NCI-H446 (cell line): ENCODE measurements at regions not wholly inside any gene's neighbourhood (a gene's known extent, or its start where the extent isn't known, plus 50 kb on each side); places are given as distances from the start of the nearest gene placed in this dataset.
"Not testable (repeated sequence)": the region's sequence is repeated elsewhere in the genome, so short reads cannot be mapped to it uniquely, and the experiment has no call there.

Source experiments
- DNase-seq, 2 experiments: peaks; one replicate each; lab custom pipeline; 2025; lab: John Stamatoyannopoulos, UW

GRCh38 chr11:34830648-34831047, 85.5 kb downstream of the APIP start:
- DNase-seq, result peak in 1 of 2 experiments; percentile 70

- DNase-seq, result no peak
Observed at GRCh38 chr11:34830035-34830434, 86.1 kb downstream of the APIP start.

- DNase-seq, result no peak
Observed at GRCh38 chr11:34827228-34827627, 89.0 kb downstream of the APIP start.

- no peak for DNase-seq
Observed at GRCh38 chr11:34826384-34826726, 89.8 kb downstream of the APIP start.

GRCh38 chr11:34825670-34826383, 90.4 kb downstream of the APIP start:
- no peak for DNase-seq

GRCh38 chr11:34825315-34825669, 90.9 kb downstream of the APIP start:
- no peak for DNase-seq

GRCh38 chr11:34824425-34824824, 91.8 kb downstream of the APIP start:
- no peak for DNase-seq

- DNase-seq, result no peak
Observed at GRCh38 chr11:34823639-34824038, 92.5 kb downstream of the APIP start.

GRCh38 chr11:34823197-34823596, 93.0 kb downstream of the APIP start:
- DNase-seq, result peak; percentile 21 to 62

GRCh38 chr11:34819740-34820482, 96.3 kb downstream of the APIP start:
- DNase-seq, result no peak

- not testable (repeated sequence) for DNase-seq
Observed at GRCh38 chr11:34817812-34818211, 98.4 kb downstream of the APIP start.

- DNase-seq, result no peak
Observed at GRCh38 chr11:34816698-34817213, 99.4 kb downstream of the APIP start.

- no peak for DNase-seq
Observed at GRCh38 chr11:34812905-34813576, 103.1 kb downstream of the APIP start.

- DNase-seq, result no peak
Observed at GRCh38 chr11:34811858-34812257, 104.3 kb downstream of the APIP start.

GRCh38 chr11:34810107-34810562, 106.0 kb downstream of the APIP start:
- no peak for DNase-seq

- DNase-seq, result no peak
Observed at GRCh38 chr11:34809191-34810106, 106.7 kb downstream of the APIP start.

- DNase-seq, result no peak
Observed at GRCh38 chr11:34806875-34807274, 109.3 kb downstream of the APIP start.

GRCh38 chr11:34805937-34806336, 110.2 kb downstream of the APIP start:
- no peak for DNase-seq

GRCh38 chr11:34799848-34800247, 116.3 kb downstream of the APIP start:
- DNase-seq, result no peak

- no peak for DNase-seq
Observed at GRCh38 chr11:34798985-34799384, 117.2 kb downstream of the APIP start.

- not testable (repeated sequence) for DNase-seq
Observed at GRCh38 chr11:34797497-34797896, 118.7 kb downstream of the APIP start.

GRCh38 chr11:34795641-34796040, 120.5 kb downstream of the APIP start:
- DNase-seq, result no peak
